ENCODE measurements at regions not wholly inside any gene's neighbourhood (a gene's known extent, or its start where the extent isn't known, plus 50 kb on each side); places are given as distances from the start of the nearest gene placed in this dataset.

GRCh38 chr2:16962505-16962904 is 296.9 kb upstream of the CYRIA start:
- RAD21 ChIA-PET (ENCODE audit: low non-redundant PET in 1 of 2, low total read pairs in 2 of 2, uncharacterized antibody in 2 of 2, unreplicated experiment in 2 of 2), result no interaction called here
- DNase-seq (ENCODE audit: low read depth, low spot score) (no peak), ATAC-seq (no peak)
- TF ChIP-seq ZBTB33 (IDR thresholded peaks at IDR 0.05; ENCODE audit: extremely low read depth, insufficient replicate concordance, low read length) (no peak), CEBPB (IDR thresholded peaks at IDR 0.05; ENCODE audit: low read depth) (no peak), SRF (IDR thresholded peaks at IDR 0.05; ENCODE audit: low read depth) (no peak), ZNF274 (IDR thresholded peaks at IDR 0.05; ENCODE audit: low read depth, low read length) (no peak), ELF1 (IDR thresholded peaks at IDR 0.05; ENCODE audit: borderline replicate concordance, low read depth) (no peak), REST (IDR thresholded peaks at IDR 0.05; ENCODE audit: low read depth) (no peak), EZH2phosphoT487 (IDR thresholded peaks at IDR 0.05; ENCODE audit: borderline replicate concordance) (no peak), SP1 (IDR thresholded peaks at IDR 0.05; ENCODE audit: low read depth) (no peak), FOSL1 (IDR thresholded peaks at IDR 0.05; ENCODE audit: low read depth) (no peak), JUND (IDR thresholded peaks at IDR 0.05) (no peak), POLR2AphosphoS5 (IDR thresholded peaks at IDR 0.05; ENCODE audit: low read depth, low read length) (no peak), TCF7L2 (IDR thresholded peaks at IDR 0.05; ENCODE audit: borderline replicate concordance, extremely low read depth, insufficient read depth, insufficient read length) (no peak)
- H3K36me3 ChIP-seq (ENCODE audit: control insufficient read depth in 1 of 2, insufficient read depth in 2 of 2, low read length in 2 of 2), result no peaks in the 10 kb centered on the region
- no peak overlapping the region for H2AFZ ChIP-seq (ENCODE audit: low read depth, low read length, poor library complexity, severe bottlenecking)
- no peak overlapping the region for H3K4me3 ChIP-seq (replicated peaks in 1 of 2; ENCODE audit: low read depth in 1 of 2, low read length in 2 of 2)
- peaks cover 5% of the 10 kb centered on the region; the same call in 1 of the 2 replicates for H3K27me3 ChIP-seq (ENCODE audit: insufficient read depth, low read length)
- H4K20me1 ChIP-seq (ENCODE audit: insufficient read depth), result no peaks in the 10 kb centered on the region
- H3K9me2 ChIP-seq (ENCODE audit: insufficient read depth), result no peaks in the 10 kb centered on the region
- POLR2A ChIA-PET, result no interaction called here
- no peaks in the 10 kb centered on the region for H3K4me1 ChIP-seq (ENCODE audit: control insufficient read depth in 1 of 2, insufficient read depth in 2 of 2, low read length in 2 of 2)
- no peak overlapping the region for H3K9ac ChIP-seq (ENCODE audit: low read length)
- BruUV-seq (replicated peaks), result no TSS peak
- intact Hi-C loops (cut with micrococcal nuclease), result no loop called here
- H3K9me3 ChIP-seq (ENCODE audit: control insufficient read depth in 1 of 2, insufficient read depth in 1 of 2, low read depth in 1 of 2, low read length in 2 of 2), result no peaks in the 10 kb centered on the region
- no peaks in the 10 kb centered on the region for H3K79me2 ChIP-seq (ENCODE audit: insufficient read depth, low read length)
- H3K4me2 ChIP-seq (ENCODE audit: low read length), result no peak overlapping the region
- CTCF ChIA-PET, result no interaction called here
- no peak overlapping the region for H3K27ac ChIP-seq (ENCODE audit: low read depth, low read length)

Data from HCT116 (cell line).